HG02885 (cell line): ENCODE measurements at regions not wholly inside any gene's neighbourhood (a gene's known extent, or its start where the extent isn't known, plus 50 kb on each side); places are given as distances from the start of the nearest gene placed in this dataset.

Experiments used
- ATAC-seq: cut with Tn5 transposase; IDR thresholded peaks from one replicate; pipeline ENCODE4 v1.9.1; 2021; ENCODE audit warnings: mild to moderate bottlenecking; ENCODE audit not compliant: unreplicated experiment, poor library complexity

DNA sequence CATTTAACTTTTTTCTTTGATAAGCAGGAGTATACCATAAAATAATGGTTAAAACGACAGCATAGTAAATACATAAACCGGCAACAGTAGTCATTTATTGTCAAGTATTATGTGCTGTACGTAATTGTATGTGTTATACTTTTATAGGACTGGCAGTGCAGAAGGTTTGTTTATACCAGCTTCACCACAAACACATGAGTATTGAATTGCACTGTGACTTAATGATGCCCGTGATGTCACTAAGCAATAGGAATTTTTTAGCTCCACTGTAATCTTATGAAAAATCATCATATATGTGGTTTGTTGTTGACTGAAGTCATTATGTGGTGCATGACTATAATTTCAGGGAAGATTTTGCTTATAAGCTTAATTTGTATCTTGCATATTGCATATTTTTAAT lies 424.6 kb downstream of the PABPC4L start:
- ATAC-seq, result no peak

DNA sequence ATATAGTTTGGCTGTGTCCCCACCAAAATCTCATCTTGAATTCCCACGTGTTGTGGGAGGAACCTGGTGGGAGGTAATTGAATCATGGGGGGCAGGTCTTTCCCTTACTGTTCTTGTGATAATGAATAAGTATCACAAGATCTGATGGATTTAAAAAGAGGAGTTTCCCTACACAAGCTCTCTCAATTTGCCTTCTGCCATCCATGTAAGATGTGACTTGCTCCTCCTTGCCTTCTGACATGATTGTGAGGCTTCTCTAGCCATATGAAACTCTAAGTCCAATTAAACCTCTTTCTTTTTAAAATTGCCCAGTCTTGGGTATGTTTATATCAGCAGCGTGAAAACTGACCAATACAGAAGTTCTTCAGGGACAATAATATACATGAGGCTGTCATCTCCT lies 425.1 kb downstream of the PABPC4L start:
- no peak for ATAC-seq

DNA sequence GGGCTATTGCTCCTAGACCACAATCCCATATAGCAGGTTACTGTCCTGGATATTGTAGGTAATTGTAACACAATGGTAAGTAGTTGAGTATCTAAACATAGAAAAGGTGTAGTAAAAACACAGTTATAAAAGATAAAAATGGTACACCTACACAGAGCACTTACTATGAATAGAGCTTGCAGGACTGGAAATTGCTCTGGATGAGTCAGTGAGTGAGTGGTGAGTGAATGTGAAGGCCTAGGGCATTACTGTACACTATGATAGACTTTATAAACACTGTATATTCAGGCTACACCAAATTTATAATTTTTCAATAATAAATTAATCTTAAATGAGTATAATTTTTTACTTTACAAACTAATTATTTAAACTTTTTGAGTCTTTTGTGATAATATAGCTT lies 425.7 kb downstream of the PABPC4L start:
- no peak for ATAC-seq

DNA sequence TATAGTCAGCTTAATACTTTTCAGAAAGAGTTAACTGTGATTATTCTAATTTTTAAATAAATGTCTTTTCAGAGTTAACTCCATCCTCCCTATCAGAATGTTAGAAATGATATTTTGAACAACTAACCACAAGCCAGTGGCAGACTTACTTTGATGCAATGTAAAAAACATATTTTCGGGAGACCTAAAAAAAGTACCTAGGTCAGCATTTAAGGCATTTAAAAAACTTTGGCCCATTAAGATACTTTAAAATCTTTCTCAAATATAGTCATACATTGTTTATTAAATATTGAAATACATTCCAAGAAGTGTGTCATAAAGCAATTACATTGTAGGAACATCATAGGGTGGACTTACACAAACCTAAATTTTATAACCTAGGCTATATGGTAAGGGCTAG lies 426.1 kb downstream of the PABPC4L start:
- ATAC-seq, result no peak

DNA sequence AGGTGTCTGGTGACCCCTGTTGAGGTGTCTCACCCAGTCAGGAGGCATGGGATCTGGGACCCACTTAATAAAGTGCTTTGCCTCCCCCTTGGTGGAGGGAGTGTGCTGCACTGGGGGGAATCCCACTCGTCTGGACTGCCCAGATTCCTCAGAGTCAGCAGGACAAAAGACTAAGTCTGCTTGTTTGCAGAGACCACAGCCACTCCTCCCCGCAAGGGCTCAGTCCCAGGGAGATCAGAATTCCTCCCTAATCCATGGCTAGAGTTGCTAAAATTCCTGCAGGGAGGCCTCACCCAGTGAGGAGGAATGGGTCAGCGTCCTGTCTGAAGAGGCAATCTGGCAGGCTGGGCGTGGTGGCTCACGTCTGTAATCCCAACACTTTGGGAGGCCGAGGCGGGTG lies 442.2 kb downstream of the PABPC4L start:
- no peak for ATAC-seq

DNA sequence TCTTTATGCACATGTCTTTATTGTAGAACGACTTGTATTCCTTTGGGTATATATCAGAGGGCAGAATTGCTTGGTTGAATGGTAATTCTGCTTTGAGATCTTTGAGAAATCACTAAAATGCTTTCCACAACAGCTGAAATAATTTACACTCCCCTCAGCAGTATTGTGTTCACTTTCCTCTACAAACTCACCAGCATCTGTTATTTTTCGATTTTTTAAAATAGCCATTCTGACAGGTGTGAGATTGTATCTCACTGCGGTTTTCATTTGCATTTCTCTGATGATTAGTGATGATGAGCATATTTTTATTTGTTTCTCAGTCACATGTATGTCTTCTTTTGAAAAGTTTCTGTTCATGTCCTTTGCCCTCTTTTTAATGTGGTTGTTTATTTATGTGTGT lies 459.8 kb downstream of the PABPC4L start:
- ATAC-seq, result no peak

DNA sequence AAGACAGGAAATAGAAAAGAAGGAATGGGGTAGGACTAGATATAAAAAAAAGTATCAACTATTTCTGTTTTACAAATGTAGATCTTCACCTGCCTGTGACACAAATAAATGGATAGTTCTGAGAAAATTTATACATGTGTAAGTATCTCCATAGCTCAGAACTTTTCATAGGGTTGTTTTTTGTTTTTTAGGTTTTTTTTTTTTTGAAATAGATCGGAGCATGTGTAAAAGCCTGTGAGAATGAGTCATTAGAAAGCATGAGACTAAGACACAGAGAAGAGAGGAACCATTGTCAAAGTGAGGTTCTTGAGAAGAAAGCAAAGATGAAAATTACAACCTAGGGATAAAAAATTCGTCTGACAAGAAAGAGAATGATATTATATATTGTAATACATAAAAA lies 481.6 kb downstream of the PABPC4L start:
- ATAC-seq, result no peak

DNA sequence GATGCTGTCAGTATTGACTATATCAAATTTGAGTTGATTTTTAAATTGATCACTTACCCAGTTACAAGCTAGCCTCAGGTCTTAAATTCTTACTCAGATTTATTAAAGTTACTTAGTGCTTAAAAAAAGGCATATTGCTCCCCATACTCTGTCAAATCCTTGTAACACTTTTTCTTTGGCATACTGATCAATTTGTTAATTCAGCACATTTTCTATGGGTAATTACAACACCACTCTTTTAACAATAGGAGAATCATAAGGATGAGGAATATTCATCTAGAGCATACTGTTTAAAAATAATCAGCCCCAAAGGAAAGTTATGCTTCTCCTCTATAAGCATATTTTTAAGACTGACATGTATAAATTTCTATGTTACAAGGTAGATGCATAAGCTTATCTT lies 482.5 kb downstream of the PABPC4L start:
- ATAC-seq, result no peak

DNA sequence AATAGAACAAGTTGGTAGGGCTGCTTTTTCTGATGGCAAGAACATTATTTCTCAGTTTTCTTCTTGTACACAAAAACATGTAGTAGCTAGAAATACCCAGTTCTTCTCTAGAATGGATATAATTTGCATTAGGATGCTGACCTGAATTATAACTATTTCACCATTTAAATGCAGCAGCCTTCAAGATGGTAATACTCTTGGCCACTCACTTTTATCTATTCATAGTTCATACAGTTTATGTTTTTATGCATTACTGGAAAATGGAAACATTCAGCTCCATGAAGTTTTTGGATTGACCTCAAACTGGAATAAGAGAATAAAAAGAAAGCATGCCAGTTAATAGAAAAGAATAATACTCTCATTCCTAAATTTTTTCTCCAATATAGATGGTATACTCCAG lies 487.4 kb downstream of the PABPC4L start:
- ATAC-seq, result no peak

DNA sequence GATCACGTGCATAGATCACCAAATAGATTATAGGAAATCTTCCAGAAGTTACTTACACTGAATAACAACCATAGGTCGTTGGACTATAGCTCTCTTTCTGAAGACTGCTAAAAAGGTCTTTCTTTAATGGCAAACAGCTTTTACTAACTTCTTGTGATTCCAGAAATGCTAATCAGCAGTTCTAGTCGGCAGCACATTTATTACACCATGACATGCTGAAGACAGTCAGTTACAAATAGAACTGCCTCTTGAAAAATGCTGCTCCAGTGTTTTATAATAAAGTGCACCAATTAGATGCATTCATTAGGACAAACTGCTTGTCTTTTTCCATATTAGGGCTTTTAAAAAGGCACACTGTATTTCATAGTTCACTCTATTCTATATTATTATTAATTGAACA lies 488.2 kb downstream of the PABPC4L start:
- no peak for ATAC-seq

DNA sequence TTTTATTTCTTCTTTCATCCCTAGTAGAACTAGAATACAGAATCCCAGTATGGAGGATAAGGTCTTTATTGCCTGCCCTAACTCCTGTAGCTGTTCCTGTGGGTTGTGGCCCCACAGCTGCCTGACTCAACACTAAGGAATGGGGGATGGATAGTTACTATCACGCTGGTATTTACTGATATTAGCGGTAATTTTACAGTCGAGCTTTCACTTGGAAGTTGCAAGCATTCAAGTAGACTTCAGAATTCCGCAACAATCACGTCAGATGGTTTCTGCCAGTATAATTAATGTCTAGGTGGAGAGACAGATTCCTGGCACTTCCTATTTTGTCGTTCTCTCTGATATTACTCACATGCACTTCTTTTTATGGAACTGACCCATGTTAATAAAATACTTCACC lies 489.8 kb downstream of the PABPC4L start:
- ATAC-seq, result no peak

DNA sequence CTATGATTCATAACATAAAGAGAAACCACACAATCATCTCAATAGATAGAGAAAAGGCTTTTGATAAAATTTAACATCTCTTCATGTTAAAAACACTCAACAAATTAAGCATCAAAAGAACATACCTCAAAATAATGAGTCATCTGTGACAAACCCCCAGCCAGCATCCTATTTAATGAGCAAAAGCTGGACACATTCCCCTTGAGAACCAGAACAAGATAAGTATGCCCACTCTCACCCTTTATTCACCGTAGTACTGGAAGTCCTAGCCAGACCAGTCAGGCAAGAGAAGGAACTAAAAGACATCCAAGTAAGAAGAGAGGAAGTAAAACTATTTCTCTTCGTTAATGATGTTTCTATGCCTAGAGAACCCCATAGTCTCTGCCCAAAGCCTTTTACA lies 507.2 kb downstream of the PABPC4L start:
- no peak for ATAC-seq

DNA sequence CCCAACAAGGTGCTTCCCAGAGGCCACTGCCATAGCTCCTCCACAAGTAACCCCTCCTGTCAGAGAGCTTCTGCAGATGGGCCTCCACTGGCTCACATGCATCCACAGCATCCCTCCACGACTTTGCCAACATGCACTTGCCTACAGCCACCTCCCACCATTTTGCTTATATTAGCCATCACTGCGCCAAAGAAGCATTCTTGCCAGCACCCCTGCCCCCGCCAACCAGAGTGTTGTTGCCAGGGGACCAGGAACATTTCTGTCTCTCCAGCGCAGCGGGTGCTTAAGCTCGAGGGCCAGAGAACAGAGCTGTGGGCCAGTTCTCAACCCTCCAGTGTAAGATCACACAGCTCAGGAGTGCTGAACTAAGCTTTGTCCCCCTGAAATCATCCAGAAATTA lies 517.6 kb downstream of the PABPC4L start:
- ATAC-seq, result no peak

DNA sequence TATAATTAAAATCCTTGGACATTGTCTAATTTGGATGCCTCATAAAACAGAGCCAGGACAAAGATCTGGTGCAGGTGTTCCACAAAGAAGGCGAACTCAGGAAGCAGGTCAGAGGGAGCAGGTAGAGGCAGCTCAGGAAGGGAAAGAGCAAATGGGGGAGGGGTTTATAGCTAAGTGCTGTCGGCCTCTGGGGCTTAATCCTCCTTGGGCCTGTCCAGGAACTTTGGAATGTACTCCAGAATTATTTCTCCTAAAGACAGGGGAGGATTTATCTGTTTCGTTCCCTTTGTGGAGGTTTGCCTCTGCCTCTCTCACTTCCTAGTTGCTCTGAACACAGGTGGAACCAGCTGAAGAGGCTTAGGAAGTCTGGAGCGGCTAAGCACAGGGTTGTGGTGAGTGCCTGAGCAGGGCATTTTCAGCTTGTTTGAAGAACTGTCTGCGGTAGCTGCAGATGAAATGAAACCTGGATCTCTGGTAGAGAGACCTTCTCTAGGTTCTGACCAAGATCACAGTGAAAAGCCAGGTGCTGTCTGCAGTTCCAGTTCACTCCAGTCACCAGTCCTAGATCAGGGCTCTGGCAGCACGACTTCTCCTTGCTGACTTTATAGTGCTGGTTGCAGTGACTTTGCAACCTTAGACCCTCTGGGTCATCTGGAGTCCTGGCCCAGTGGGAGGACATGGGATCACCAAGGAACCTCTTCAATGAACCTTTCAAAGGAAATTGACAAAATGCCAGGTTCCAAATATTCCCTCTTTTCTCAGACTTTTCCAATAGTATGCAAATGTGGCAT lies 519.2 kb downstream of the PCDH10 start:
- ATAC-seq, result no peak

DNA sequence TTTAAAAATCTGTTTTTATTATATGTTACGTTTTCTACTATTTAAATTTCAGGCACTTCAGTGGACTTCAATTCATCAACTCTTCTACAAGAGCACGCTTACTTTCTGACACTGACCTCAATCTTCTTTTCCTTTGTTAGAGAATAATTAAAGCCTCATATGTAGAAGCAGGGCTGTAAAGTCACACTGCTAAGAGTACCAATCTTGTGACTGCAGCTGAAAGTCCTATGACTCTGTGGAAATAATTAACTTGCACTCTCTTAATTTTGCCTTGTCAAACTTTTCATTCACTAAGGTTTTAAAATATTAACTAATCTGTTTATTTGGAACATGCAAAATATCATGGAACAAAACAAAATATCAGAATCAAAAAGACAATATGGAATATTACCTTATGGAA lies 498.1 kb downstream of the PCDH10 start:
- ATAC-seq, result no peak

DNA sequence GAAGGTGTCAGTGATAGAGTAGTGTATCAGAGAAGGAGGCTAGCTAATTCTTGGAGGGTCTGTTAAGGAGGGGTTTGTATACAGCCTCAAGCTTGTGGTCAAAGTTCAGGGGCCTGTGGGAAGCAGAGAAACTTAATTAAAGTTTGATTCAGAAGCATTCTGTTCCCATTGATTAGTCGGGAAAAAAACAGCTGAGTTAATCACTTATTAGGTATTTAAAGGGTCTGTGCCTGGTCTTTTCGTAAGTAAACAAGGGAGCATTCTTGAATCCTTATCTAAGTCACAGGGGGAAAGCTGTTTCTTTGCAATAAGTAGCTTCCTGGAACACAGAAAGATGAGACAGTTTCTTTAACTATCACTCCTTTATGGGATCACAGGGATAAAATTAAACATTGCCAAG lies 492.1 kb downstream of the PCDH10 start:
- no peak for ATAC-seq

DNA sequence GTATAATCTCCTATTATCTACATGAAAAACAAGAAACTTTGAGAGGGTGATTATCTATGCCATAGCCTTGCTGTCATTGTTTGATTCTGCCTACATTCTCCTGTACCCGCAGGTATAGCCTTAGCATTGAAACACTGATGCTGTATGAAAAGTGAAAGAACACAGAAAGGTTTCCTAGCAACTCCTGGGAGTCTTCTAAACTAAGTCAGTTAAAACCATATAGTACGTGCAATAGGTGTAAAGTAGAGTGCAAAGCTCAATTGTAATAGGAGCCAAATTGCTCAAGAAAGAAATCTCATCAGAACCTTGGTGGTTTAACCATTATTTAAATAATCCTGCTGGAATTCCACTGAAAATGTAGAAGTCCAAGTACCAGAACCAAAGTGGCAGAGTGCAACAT lies 489.7 kb downstream of the PCDH10 start:
- no peak for ATAC-seq

DNA sequence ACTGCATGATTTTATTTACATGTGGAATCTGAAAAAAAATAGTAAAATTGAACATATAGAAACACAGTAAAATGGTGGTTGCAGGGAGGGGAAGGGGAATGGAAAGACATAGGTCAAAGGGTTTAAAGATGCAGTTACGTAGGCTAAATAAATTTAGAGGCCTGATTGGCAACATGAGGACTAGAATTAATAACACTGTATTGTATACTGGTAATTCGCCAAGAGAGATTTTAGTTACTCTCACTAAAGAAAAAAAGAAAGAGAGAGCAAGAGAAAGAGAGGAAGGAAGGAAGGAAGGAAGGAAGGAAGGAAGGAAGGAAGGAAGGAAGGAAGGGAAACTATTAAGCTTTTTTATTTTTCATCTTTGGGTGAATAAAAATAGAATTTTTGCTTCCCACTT lies 488.1 kb downstream of the PCDH10 start:
- ATAC-seq, result no peak

DNA sequence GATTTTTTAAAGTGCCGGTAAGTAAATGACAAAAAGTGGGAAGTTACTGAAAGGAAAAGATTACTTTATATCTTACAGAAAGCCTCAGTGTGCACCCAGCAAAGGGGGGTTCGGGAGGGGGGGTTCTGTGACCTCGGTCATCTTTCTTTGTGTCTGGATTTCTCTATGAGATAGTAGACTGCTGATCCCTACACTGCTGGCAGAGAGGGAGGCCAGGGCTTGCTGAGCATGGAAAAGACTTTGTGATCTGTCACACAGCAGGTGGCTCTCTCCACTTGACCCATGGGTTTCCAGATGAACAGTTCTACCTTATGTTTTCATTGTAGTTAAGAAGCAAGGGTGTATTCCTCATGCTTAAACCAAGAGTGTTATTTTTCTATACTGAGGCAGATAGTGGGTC lies 475.6 kb downstream of the PCDH10 start:
- ATAC-seq, result no peak

DNA sequence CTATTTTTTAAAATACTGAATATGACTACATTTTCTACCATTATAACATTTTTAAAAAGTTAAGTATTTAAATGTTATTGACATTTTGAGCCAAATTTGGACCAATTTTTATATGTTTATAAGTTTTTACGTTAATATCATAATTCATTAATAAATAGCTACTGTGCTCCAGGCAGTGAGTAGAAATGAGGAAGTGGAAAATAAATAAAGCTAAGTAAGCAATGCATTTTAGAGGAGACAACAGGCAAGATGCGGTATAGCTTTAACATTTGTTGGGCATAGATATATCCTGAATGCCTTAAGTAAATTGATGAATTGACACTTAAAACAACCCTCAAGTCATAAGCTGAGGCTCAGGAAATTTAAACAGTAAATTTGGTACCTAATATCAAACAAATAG lies 474.8 kb downstream of the PCDH10 start:
- no peak for ATAC-seq

DNA sequence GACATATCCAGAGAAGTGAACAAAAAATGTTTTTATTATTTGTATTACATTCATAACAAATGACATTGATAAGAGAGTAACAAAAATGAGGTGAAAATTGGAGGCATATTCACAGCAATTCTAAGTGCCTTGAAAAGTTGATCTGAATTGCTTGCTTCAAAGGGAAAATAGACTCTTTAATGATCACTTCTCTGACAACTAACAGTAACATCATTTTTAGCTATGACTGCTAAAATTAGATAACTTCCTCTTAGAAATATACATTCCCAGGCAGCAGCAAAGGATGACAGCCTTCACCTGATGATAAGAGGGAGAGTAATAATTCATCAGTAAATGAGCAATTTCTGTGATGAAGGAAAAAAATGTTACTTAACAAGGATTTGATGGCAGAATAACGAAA lies 472.5 kb downstream of the PCDH10 start:
- no peak for ATAC-seq

DNA sequence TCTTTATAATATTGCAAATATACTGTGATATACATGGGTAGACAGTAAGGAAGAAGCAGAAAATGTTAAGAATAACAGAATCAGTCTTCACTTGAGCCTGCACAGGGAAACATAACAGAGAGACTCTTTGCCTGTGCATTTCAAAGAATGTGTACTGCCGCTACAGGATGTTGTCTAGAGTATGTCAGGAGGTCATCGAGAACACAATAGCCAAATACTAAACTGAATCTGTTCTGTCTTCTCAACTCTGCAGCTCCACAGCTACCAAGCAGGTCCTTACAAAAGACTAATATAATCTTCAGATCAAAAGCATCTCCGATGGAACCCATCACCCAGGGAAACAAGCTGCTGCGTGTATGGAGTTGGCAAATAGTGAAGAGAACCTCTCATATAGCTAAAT lies 471.5 kb downstream of the PCDH10 start:
- no peak for ATAC-seq

DNA sequence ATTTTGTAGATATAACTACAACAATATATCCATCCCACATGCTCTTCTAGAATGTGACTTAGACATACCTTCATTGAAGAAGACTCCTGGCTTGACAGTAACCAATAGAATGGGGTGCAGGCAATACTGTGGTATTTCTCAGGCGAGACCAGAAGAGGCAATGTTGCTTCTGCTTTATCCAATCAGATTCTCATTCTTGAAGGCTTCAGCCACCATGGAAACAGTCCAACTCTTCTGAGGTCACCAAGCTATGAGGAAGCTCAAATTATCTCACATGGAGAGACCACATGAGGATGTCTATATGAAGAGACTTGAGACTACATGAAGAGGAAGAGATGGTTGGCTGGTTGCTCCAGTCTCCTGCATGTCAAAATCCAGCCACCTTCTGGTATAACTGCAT lies 469.9 kb downstream of the PCDH10 start:
- no peak for ATAC-seq
